Loucy (cell line): ENCODE measurements at regions not wholly inside any gene's neighbourhood (a gene's known extent, or its start where the extent isn't known, plus 50 kb on each side); places are given as distances from the start of the nearest gene placed in this dataset.

Source experiments
- H2AFZ ChIP-seq: fragments of 200-600 bp; sonication (generic); 2 replicates; pipeline ENCODE4 v1.6.0; 2016; ENCODE audit warnings: antibody characterized with exemption, mild to moderate bottlenecking, low read length, moderate library complexity
- H3F3A ChIP-seq: fragments of 200-600 bp; 2 replicates; pipeline ENCODE4 v1.6.0; 2016; ENCODE audit warnings: antibody characterized with exemption, low read depth, mild to moderate bottlenecking
- H3K27me3 ChIP-seq: fragments of 200-600 bp; sonication (generic); 2 replicates; pipeline ENCODE4 v1.6.1; 2014; ENCODE audit warnings: low read length, mild to moderate bottlenecking; ENCODE audit not compliant: insufficient read depth, poor library complexity, severe bottlenecking
- H3K36me3 ChIP-seq: fragments of 200-600 bp; sonication (generic); 2 replicates; pipeline ENCODE4 v1.6.1; 2016; ENCODE audit warnings: low read length; ENCODE audit not compliant: insufficient read depth
- H3K4me1 ChIP-seq: fragments of 200-600 bp; sonication (generic); 2 replicates; pipeline ENCODE4 v1.5.1; 2014; ENCODE audit warnings: low read length, mild to moderate bottlenecking; ENCODE audit not compliant: insufficient read depth, poor library complexity, severe bottlenecking
- H3K4me2 ChIP-seq: fragments of 200-600 bp; sonication (generic); 2 replicates; pipeline ENCODE4 v1.6.0; 2014; ENCODE audit warnings: antibody characterized with exemption, low read length, low read depth, mild to moderate bottlenecking; ENCODE audit not compliant: poor library complexity, severe bottlenecking
- H3K4me3 ChIP-seq: fragments of 200-600 bp; sonication (generic); 2 replicates; pipeline ENCODE4 v1.5.1; 2014; ENCODE audit warnings: low read length, mild to moderate bottlenecking, mixed read lengths; ENCODE audit not compliant: poor library complexity, severe bottlenecking
- H3K79me2 ChIP-seq: fragments of 200-600 bp; sonication (generic); 2 replicates; pipeline ENCODE4 v1.6.1; 2014; ENCODE audit warnings: low read length; ENCODE audit not compliant: insufficient read depth
- H3K9ac ChIP-seq: fragments of 200-600 bp; sonication (generic); 2 replicates; pipeline ENCODE4 v1.6.0; 2014; ENCODE audit warnings: mild to moderate bottlenecking, low read depth, low read length, moderate library complexity; ENCODE audit not compliant: poor library complexity, severe bottlenecking
- H3K9me2 ChIP-seq: fragments of 200-600 bp; sonication (generic); replicated peaks from 2 replicates; pipeline ENCODE4 v1.6.1; 2016; ENCODE audit warnings: low read depth, low read length, mixed read lengths
- H3K9me3 ChIP-seq: fragments of 200-600 bp; sonication (generic); 2 replicates; pipeline ENCODE4 v1.6.1; 2014; ENCODE audit warnings: mild to moderate bottlenecking, antibody characterized with exemption, low read length, low read depth; ENCODE audit not compliant: insufficient read depth
- H4K20me1 ChIP-seq: fragments of 200-600 bp; sonication (generic); 2 replicates; pipeline ENCODE4 v1.6.0; 2014; ENCODE audit warnings: antibody characterized with exemption, low read length, mild to moderate bottlenecking; ENCODE audit not compliant: insufficient read depth, poor library complexity, severe bottlenecking
- EZH2phosphoT487 ChIP-seq: fragments of 200-600 bp; IDR thresholded peaks from 2 replicates; pipeline ENCODE4 v1.6.1; 2018; ENCODE audit warnings: antibody characterized with exemption, mild to moderate bottlenecking, moderate library complexity, borderline replicate concordance
- TF ChIP-seq, protein P1 (sequence below): fragments of 200-600 bp; sonication (generic); conservative IDR thresholded peaks from 2 replicates; pipeline ENCODE4 v1.5.1; 2014; ENCODE audit warnings: mild to moderate bottlenecking, antibody characterized with exemption, low read length

DNA sequence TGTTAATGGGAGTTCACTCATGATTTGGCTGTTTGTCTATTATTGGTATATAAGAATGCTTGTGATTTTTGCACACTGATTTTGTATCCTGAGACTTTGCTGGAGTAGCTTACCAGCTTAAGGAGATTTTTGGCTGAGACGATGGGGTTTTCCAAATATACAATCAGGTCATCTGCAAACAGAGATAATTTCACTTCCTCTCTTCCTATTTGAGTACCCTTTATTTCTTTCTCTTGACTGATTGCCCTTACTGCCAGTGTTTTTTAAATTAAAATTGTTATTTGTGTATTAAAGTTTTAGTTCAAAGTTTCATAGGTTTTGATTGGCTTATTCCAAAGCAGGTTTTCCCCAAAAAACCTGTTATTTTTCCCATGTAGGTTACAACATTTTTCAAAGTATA is 390.5 kb upstream of the RBMS3 start:
- no peaks in the 10 kb centered on the region for H3K27me3 ChIP-seq
- no peak overlapping the region for H2AFZ ChIP-seq
- H3K4me2 ChIP-seq: no peak overlapping the region
- H3K4me1 ChIP-seq: no peaks in the 10 kb centered on the region
- no peaks in the 10 kb centered on the region for H3K9me2 ChIP-seq
- H3K79me2 ChIP-seq: no peaks in the 10 kb centered on the region
- H3K9ac ChIP-seq: no peak overlapping the region
- H3K4me3 ChIP-seq: no peak overlapping the region
- H3K9me3 ChIP-seq: no peaks in the 10 kb centered on the region
- H3F3A ChIP-seq: no peaks in the 10 kb centered on the region
- no peak for TF ChIP-seq EZH2phosphoT487
- TF ChIP-seq, protein P1, sequence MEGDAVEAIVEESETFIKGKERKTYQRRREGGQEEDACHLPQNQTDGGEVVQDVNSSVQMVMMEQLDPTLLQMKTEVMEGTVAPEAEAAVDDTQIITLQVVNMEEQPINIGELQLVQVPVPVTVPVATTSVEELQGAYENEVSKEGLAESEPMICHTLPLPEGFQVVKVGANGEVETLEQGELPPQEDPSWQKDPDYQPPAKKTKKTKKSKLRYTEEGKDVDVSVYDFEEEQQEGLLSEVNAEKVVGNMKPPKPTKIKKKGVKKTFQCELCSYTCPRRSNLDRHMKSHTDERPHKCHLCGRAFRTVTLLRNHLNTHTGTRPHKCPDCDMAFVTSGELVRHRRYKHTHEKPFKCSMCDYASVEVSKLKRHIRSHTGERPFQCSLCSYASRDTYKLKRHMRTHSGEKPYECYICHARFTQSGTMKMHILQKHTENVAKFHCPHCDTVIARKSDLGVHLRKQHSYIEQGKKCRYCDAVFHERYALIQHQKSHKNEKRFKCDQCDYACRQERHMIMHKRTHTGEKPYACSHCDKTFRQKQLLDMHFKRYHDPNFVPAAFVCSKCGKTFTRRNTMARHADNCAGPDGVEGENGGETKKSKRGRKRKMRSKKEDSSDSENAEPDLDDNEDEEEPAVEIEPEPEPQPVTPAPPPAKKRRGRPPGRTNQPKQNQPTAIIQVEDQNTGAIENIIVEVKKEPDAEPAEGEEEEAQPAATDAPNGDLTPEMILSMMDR: no peak
- H4K20me1 ChIP-seq: no peaks in the 10 kb centered on the region
- H3K36me3 ChIP-seq: no peaks in the 10 kb centered on the region

DNA sequence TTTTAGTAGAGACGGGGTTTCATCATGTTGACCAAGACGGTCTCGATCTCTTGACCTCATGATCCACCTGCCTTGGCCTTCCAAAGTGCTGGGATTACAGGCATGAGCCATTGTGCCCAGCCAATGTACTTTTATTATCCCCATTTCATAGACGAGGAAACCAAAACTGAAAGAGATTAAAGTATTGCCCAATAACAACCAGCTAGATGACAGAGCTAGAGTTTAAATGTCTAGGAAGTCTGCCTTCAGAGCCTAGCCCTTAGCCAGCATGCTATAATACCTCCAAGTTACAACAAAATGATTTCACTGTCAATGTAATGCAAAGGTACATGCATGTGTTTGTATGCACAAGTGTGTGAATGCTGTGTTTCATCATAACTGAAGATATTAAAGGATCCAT is 389.4 kb upstream of the RBMS3 start:
- H2AFZ ChIP-seq: no peak overlapping the region
- no peak overlapping the region for H3K4me2 ChIP-seq
- TF ChIP-seq EZH2phosphoT487: no peak
- TF ChIP-seq, protein P1: no peak
- H3K4me1 ChIP-seq: no peaks in the 10 kb centered on the region
- H3K79me2 ChIP-seq: no peaks in the 10 kb centered on the region
- H3K9me2 ChIP-seq: no peaks in the 10 kb centered on the region
- no peaks in the 10 kb centered on the region for H3K27me3 ChIP-seq
- no peak overlapping the region for H3K9ac ChIP-seq
- H3F3A ChIP-seq: no peaks in the 10 kb centered on the region
- no peaks in the 10 kb centered on the region for H3K36me3 ChIP-seq
- H3K9me3 ChIP-seq: no peaks in the 10 kb centered on the region
- H3K4me3 ChIP-seq: no peak overlapping the region
- no peaks in the 10 kb centered on the region for H4K20me1 ChIP-seq

DNA sequence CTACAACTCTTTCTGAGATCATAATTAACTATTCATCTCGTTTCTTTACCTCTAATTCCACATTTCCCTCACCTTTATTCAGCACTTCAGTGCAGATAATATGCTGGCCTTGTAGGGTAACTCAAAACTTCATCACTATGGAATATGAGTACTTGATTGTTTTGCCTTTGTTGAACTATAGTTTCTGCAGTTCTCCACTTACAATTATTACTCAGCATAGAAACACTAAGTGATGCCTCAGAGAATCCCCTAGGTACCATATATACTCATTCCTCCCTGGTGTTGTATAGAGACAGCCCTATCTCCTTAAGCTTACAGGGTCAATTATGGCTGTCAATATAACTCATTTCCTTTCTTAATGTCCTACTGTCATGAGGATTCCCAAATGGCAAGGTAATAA is 380.6 kb upstream of the RBMS3 start:
- Histone ChIP-seq H3F3A (no peaks in the 10 kb centered on the region), H3K9me2 (no peaks in the 10 kb centered on the region; the same call in 1 of the 2 replicates), H3K9me3 (no peaks in the 10 kb centered on the region), H3K27me3 (no peaks in the 10 kb centered on the region), H3K9ac (no peak overlapping the region), H4K20me1 (no peaks in the 10 kb centered on the region), H3K79me2 (no peaks in the 10 kb centered on the region), H3K4me2 (no peak overlapping the region), H3K36me3 (no peaks in the 10 kb centered on the region), H3K4me3 (no peak overlapping the region), H3K4me1 (peaks cover 19% of the 10 kb centered on the region), H2AFZ (no peak overlapping the region)
- no peak for TF ChIP-seq EZH2phosphoT487
- TF ChIP-seq, protein P1: no peak
